SK-N-SH (cell line): ENCODE measurements at regions not wholly inside any gene's neighbourhood (a gene's known extent, or its start where the extent isn't known, plus 50 kb on each side); places are given as distances from the start of the nearest gene placed in this dataset.
A peak's percentile ranks its signal among the peaks of the same experiment; 100 is the strongest.

Source experiments
- CTCF ChIA-PET: fragments of 300-600, 350-600 bp; formaldehyde crosslinking; extraction: SDS; loops from one replicate; lab custom pipeline; 2021; lab: Yijun Ruan, JAX
- POLR2A ChIA-PET: fragments of 350-600 bp; sonication (Branson Sonifier 250); formaldehyde crosslinking; extraction: SDS; loops from one replicate; lab custom pipeline; 2020; ENCODE audit warnings: antibody characterized with exemption, inconsistent platforms; lab: Yijun Ruan, JAX
- DNase-seq: peaks from one replicate; pipeline ENCODE4 v3.0.0; 2012
- H2AFZ ChIP-seq: fragments of 200-600 bp; sonication (generic); 2 replicates; pipeline ENCODE4 v1.8.1; 2016; ENCODE audit warnings: antibody characterized with exemption, mild to moderate bottlenecking, low read depth
- H3F3A ChIP-seq: fragments of 200-600 bp; sonication (generic); replicated peaks from 2 replicates; pipeline ENCODE3; 2016; ENCODE audit warnings: antibody characterized with exemption, mild to moderate bottlenecking; ENCODE audit not compliant: insufficient read depth
- H3K27ac ChIP-seq, 2 experiments: fragments of 200-500 bp in 1 of 2; fragments of 200-600 bp in 1 of 2; sonication (Bioruptor generic) in 1 of 2; sonication (generic), shearing (Covaris generic) in 1 of 2; 2 replicates each; pipeline versions ENCODE4 v1.5.1 to v1.6.1; 2014 to 2016; ENCODE audit warnings: low read depth in 2 of 2, inconsistent platforms in 1 of 2, low read length in 1 of 2, mild to moderate bottlenecking in 1 of 2, mixed read lengths in 1 of 2
- H3K27me3 ChIP-seq: fragments of 200-600 bp; sonication (generic), shearing (Covaris generic); 2 replicates; pipeline ENCODE4 v1.6.1; 2016; ENCODE audit warnings: mixed run types; ENCODE audit not compliant: insufficient read depth
- H3K36me3 ChIP-seq, 2 experiments: fragments of 200-500 bp in 1 of 2; fragments of 200-600 bp in 1 of 2; sonication (Bioruptor generic) in 1 of 2; sonication (generic) in 1 of 2; replicated peaks in 1 of 2; 2 replicates each; pipeline versions ENCODE3 to v1.5.1; 2014 to 2016; ENCODE audit warnings: low read length in 1 of 2, mild to moderate bottlenecking in 1 of 2; ENCODE audit not compliant: insufficient read depth in 2 of 2, control insufficient read depth in 1 of 2
- H3K4me1 ChIP-seq, 2 experiments: fragments of 200-500 bp in 1 of 2; fragments of 200-600 bp in 1 of 2; sonication (Bioruptor generic) in 1 of 2; sonication (generic), shearing (Covaris generic) in 1 of 2; 2 replicates each; pipeline versions ENCODE4 v1.5.1 to v1.6.1; 2014 to 2016; ENCODE audit warnings: low read depth in 1 of 2, low read length in 1 of 2, mixed run types in 1 of 2; ENCODE audit not compliant: insufficient read depth in 2 of 2, control insufficient read depth in 1 of 2
- H3K4me2 ChIP-seq: fragments of 200-600 bp; sonication (generic), shearing (Covaris generic); 2 replicates; pipeline ENCODE4 v1.6.1; 2017; ENCODE audit warnings: mixed run types
- H3K4me3 ChIP-seq, 2 experiments: fragments of 200-500 bp in 1 of 2; fragments of 200-600 bp in 1 of 2; sonication (Bioruptor generic) in 1 of 2; sonication (generic), shearing (Covaris generic) in 1 of 2; 2 replicates each; pipeline versions ENCODE4 v1.5.1 to v1.8.1; 2014 to 2016; ENCODE audit warnings: low read depth in 2 of 2, inconsistent platforms in 1 of 2, low read length in 1 of 2, mild to moderate bottlenecking in 1 of 2, mixed read lengths in 1 of 2, moderate library complexity in 1 of 2
- H3K79me2 ChIP-seq: fragments of 200-600 bp; sonication (generic); 2 replicates; pipeline ENCODE4 v1.8.1; 2017; ENCODE audit warnings: mild to moderate bottlenecking; ENCODE audit not compliant: insufficient read depth
- H3K9ac ChIP-seq: fragments of 200-600 bp; sonication (generic); 2 replicates; pipeline ENCODE4 v1.6.1; 2017; ENCODE audit warnings: mixed run types
- H3K9me2 ChIP-seq: fragments of 200-600 bp; sonication (generic); 2 replicates; pipeline ENCODE4 v1.6.1; 2017; ENCODE audit warnings: mixed run types
- H3K9me3 ChIP-seq: fragments of 200-600 bp; sonication (generic); 2 replicates; pipeline ENCODE4 v1.6.1; 2017; ENCODE audit warnings: mixed run types, mild to moderate bottlenecking, moderate library complexity
- H4K20me1 ChIP-seq: fragments of 200-600 bp; sonication (generic); 2 replicates; pipeline ENCODE4 v1.6.1; 2017; ENCODE audit warnings: mild to moderate bottlenecking, mixed run types; ENCODE audit not compliant: insufficient read depth
- CTCF ChIP-seq: fragments of 200-600 bp; sonication (generic); IDR thresholded peaks from 2 replicates; pipeline ENCODE4 v1.6.1; 2017; ENCODE audit warnings: antibody characterized with exemption, mild to moderate bottlenecking, moderate library complexity
- EP300 ChIP-seq, 2 experiments: IDR thresholded peaks; 2 replicates each; pipeline versions ENCODE4 v1.4.0 to v1.6.1; 2012; ENCODE audit warnings: borderline replicate concordance in 1 of 2, low read depth in 1 of 2, low read length in 1 of 2
- FOSL2 ChIP-seq: IDR thresholded peaks from 2 replicates; pipeline ENCODE4 v1.4.0; 2012; ENCODE audit warnings: low read depth, mild to moderate bottlenecking, moderate library complexity, borderline replicate concordance
- FOXJ3 ChIP-seq: sonication (generic); formaldehyde crosslinking; IDR thresholded peaks from 2 replicates; pipeline ENCODE4 v1.5.1; 2020; ENCODE audit warnings: mild to moderate bottlenecking, missing genetic modification reagents
- GABPA ChIP-seq: IDR thresholded peaks from 2 replicates; pipeline ENCODE4 v1.4.0; 2012; ENCODE audit warnings: low read depth, mild to moderate bottlenecking
- JUND ChIP-seq: IDR thresholded peaks from 2 replicates; pipeline ENCODE4 v1.4.0; 2012
- MEF2A ChIP-seq: IDR thresholded peaks from 2 replicates; pipeline ENCODE4 v1.4.0; 2012; ENCODE audit warnings: low read depth, borderline replicate concordance
- MXI1 ChIP-seq: IDR thresholded peaks from 2 replicates; pipeline ENCODE4 v1.6.1; 2012; ENCODE audit warnings: mild to moderate bottlenecking, low read depth, low read length, improper control_type of control experiment
- NRF1 ChIP-seq: IDR thresholded peaks from 2 replicates; pipeline ENCODE4 v1.6.1; 2012; ENCODE audit warnings: low read depth, mild to moderate bottlenecking, low read length
- RFX5 ChIP-seq: IDR thresholded peaks from 2 replicates; pipeline ENCODE4 v1.6.1; 2012; ENCODE audit warnings: mild to moderate bottlenecking, improper control_type of control experiment, low read length
- SIN3A ChIP-seq: IDR thresholded peaks from 2 replicates; pipeline ENCODE4 v1.6.1; 2012; ENCODE audit warnings: low read depth, mild to moderate bottlenecking, low read length, moderate library complexity, borderline replicate concordance
- TEAD4 ChIP-seq: IDR thresholded peaks from 2 replicates; pipeline ENCODE4 v1.4.0; 2012; ENCODE audit warnings: mild to moderate bottlenecking, borderline replicate concordance; ENCODE audit not compliant: insufficient read depth
- YY1 ChIP-seq: IDR thresholded peaks from 2 replicates; pipeline ENCODE4 v1.4.0; 2012; ENCODE audit warnings: low read depth, mild to moderate bottlenecking
- WGBS: methylation state at CpG from one replicate; pipeline ENCODE4 v1.1.6; 2017; ENCODE audit warnings: low lambda C conversion rate; 5-methylcytosine and 5-hydroxymethylcytosine counted together
- TF ChIP-seq, protein P1 (sequence below): IDR thresholded peaks from 2 replicates; pipeline ENCODE4 v1.4.0; 2012; ENCODE audit warnings: low read depth
- TF ChIP-seq, protein P2 (sequence below): fragments of 150-350 bp; IDR thresholded peaks from 2 replicates; pipeline ENCODE4 v1.6.1; 2017; ENCODE audit warnings: antibody characterized with exemption, low read length, low read depth, borderline replicate concordance

- TF ChIP-seq GABPA (no peak), FOSL2 (no peak), MXI1 (no peak), RFX5 (no peak), MEF2A (no peak)
- TF ChIP-seq, all 33 proteins: peak for 0
- 5% methylated on average over 1 of the region's 1 CpG for WGBS
- Histone ChIP-seq H3F3A (no peaks in the 10 kb centered on the region), H3K9me2 (no peaks in the 10 kb centered on the region), H2AFZ (no peak overlapping the region), H3K79me2 (no peaks in the 10 kb centered on the region), H3K9me3 (no peaks in the 10 kb centered on the region), H4K20me1 (no peaks in the 10 kb centered on the region), H3K36me3 (no peaks in the 10 kb centered on the region), H3K4me2 (no peak overlapping the region), H3K4me1 (peaks cover 0 to 2% of the 10 kb centered on the region in 2 experiments; a peak in 2 of 4 replicates), H3K27ac (no peak overlapping the region), H3K27me3 (no peaks in the 10 kb centered on the region), H3K9ac (no peak overlapping the region), H3K4me3 (no peak overlapping the region)
- POLR2A ChIA-PET: no interaction called here
- CTCF ChIA-PET: no interaction called here
- DNase-seq: no peak
Observed at GRCh38 chr11:43071338-43071737, 240.5 kb upstream of the API5 start.

- H4K20me1 ChIP-seq: no peaks in the 10 kb centered on the region
- H3K4me2 ChIP-seq: no peak overlapping the region
- no peak overlapping the region for H3K27ac ChIP-seq
- H3K79me2 ChIP-seq: no peaks in the 10 kb centered on the region
- no peak overlapping the region for H3K4me3 ChIP-seq
- ChIA-PET CTCF (no interaction called here), POLR2A (no interaction called here)
- H3K9ac ChIP-seq: no peak overlapping the region
- TF ChIP-seq, protein P1, sequence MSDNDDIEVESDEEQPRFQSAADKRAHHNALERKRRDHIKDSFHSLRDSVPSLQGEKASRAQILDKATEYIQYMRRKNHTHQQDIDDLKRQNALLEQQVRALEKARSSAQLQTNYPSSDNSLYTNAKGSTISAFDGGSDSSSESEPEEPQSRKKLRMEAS: no peak
- TF ChIP-seq NRF1 (no peak), MXI1 (no peak), CTCF (no peak), JUND (no peak), MEF2A (no peak), SIN3A (no peak), TEAD4 (no peak), FOSL2 (no peak), FOXJ3 (CRISPR knock-in tag) (no peak), EP300 (IDR thresholded peaks at IDR 0.05; ENCODE audit: borderline replicate concordance in 1 of 2, low read depth in 1 of 2, low read length in 1 of 2) (no peak), YY1 (no peak)
- TF ChIP-seq, protein P2, sequence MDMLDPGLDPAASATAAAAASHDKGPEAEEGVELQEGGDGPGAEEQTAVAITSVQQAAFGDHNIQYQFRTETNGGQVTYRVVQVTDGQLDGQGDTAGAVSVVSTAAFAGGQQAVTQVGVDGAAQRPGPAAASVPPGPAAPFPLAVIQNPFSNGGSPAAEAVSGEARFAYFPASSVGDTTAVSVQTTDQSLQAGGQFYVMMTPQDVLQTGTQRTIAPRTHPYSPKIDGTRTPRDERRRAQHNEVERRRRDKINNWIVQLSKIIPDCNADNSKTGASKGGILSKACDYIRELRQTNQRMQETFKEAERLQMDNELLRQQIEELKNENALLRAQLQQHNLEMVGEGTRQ: no peak
- WGBS: 17% methylated on average over 3 of the region's 3 CpGs
- H3K27me3 ChIP-seq: no peaks in the 10 kb centered on the region
- DNase-seq: peak; percentile 9
- no peaks in the 10 kb centered on the region for H3K9me3 ChIP-seq
- H3K4me1 ChIP-seq: peaks cover 0 to 2% of the 10 kb centered on the region in 2 experiments; a peak in 2 of 4 replicates
- no peaks in the 10 kb centered on the region for H3K9me2 ChIP-seq
- no peak overlapping the region for H2AFZ ChIP-seq
- H3F3A ChIP-seq: no peaks in the 10 kb centered on the region
- no peaks in the 10 kb centered on the region for H3K36me3 ChIP-seq
Observed at GRCh38 chr11:43072096-43072495, 239.7 kb upstream of the API5 start.
